GM23248 (cell line): ENCODE measurements at regions not wholly inside any gene's neighbourhood (a gene's known extent, or its start where the extent isn't known, plus 50 kb on each side); places are given as distances from the start of the nearest gene placed in this dataset.

Source experiments
- EZH2 ChIP-seq: fragments of 200-600 bp; sonication (generic); IDR thresholded peaks from 2 replicates; pipeline ENCODE4 v1.6.1; 2018; ENCODE audit warnings: antibody characterized with exemption, mild to moderate bottlenecking; ENCODE audit not compliant: insufficient read depth, poor library complexity, severe bottlenecking
- EZH2phosphoT487 ChIP-seq: fragments of 200-600 bp; sonication (generic); IDR thresholded peaks from 2 replicates; pipeline ENCODE4 v1.6.1; 2018; ENCODE audit warnings: antibody characterized with exemption, moderate library complexity, mild to moderate bottlenecking, low read depth; ENCODE audit not compliant: insufficient read depth

DNA sequence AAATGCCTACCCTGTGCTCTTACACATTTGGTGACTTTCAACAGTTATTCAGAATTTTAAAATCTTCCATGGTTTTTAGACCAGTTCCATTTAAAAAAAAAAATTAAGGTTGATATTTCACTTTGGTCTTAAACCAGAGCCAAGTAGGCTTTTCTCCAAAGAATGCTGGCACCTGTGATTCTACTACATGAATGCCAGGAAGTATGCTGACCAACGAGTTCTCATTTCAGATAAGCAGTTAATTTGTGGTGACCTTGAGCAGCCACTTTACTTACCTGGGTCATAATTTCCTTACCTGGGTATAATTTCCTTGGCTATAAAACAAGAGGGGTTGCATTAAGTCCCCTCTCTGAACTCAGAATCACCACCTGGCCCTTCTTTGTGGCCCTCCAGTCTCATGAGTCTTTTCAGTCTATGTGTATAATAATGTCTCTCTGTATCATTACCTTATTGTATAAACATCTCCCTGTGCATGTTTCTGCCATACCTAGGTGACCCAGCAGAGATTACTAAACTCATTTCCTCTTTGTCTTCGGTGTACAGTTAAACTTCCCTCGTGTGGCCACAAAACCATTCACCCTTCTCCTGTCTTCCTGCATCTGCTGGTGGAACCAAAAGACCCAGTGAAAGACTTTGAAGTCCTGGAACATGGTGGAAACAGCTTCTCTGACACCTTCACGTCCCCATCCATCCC, 139.1 kb upstream of the DPT start:
- TF ChIP-seq EZH2phosphoT487 (no peak), EZH2 (no peak)
